GM18505 (cell line): ENCODE measurements at regions not wholly inside any gene's neighbourhood (a gene's known extent, or its start where the extent isn't known, plus 50 kb on each side); places are given as distances from the start of the nearest gene placed in this dataset.
A peak's percentile ranks its signal among the peaks of the same experiment; 100 is the strongest.

Experiments used
- ATAC-seq: cut with Tn5 transposase; IDR thresholded peaks from one replicate; pipeline ENCODE4 v1.9.1; 2021; ENCODE audit not compliant: unreplicated experiment
- POLR2A ChIP-seq: IDR thresholded peaks from 4 replicates; pipeline ENCODE4 v1.6.1; 2011; ENCODE audit warnings: borderline replicate concordance; ENCODE audit not compliant: insufficient read depth, insufficient read length; ENCODE audit errors: extremely low read depth

GRCh38 chr6:126123226-126123625 is 136.9 kb downstream of the TRMT11 start:
- ATAC-seq = no peak
- no peak for TF ChIP-seq POLR2A

GRCh38 chr6:126127659-126128058 is 141.3 kb downstream of the TRMT11 start:
- no peak for ATAC-seq
- no peak for TF ChIP-seq POLR2A

DNA sequence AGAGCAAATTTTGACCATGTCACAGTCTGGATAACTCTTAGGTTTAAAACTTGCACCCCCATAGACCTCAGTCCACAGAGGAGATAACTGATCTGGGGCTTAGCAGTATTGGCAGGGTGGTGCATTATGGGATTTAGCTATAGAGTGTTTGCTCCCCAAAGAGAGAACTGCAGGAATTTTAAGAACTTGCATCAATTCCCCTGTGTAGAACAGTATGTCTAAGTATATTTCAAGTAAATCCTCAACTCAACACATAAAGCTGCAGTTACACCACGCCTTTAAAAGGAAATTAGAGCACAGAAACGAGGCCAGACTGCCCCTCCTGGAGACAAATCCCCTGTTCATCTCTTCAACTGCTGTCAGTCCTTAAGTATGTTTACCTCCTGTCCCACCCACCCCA is 144.9 kb downstream of the TRMT11 start:
- no peak for ATAC-seq

DNA sequence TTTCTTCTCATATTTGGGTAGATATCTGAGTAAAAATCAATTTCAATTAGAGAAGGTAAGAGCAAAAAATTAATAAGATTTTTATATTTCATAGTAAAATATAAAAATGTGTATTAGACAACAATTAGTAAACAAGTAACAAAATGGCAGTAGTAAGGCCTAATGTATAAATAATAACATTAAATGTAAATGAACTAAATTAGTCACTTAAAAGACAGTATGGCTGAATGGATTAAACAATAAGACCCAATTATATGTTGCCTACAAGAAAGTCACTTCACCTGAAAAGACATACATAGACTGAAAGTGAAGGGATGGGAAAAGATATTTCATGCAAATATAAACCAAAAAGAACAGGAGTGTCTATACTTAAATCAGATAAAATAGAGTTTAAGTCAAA is 147.6 kb downstream of the TRMT11 start:
- ATAC-seq = no peak

More for the DNA sequence above, 144.9 kb downstream of the TRMT11 start:
- TF ChIP-seq POLR2A = no peak

DNA sequence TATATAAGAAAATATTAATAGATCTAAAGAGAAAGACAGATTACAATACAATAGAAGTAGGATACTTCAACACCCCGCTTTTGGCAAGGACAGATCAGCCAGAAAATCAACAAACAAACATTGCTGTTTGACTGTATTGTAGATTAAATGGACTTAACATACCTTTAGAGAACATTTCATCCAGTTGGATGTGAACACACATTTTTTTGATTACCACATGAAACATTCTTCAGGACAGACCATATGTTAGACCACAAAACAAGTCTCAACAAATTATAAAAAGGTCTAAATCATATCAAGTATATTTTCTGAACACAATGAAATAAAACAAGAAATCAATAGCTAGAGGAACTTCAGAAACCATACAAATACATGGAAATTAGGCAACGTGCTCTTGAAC is 148.2 kb downstream of the TRMT11 start:
- ATAC-seq = no peak
- TF ChIP-seq POLR2A = no peak

More for the DNA sequence above, 147.6 kb downstream of the TRMT11 start:
- no peak for TF ChIP-seq POLR2A

DNA sequence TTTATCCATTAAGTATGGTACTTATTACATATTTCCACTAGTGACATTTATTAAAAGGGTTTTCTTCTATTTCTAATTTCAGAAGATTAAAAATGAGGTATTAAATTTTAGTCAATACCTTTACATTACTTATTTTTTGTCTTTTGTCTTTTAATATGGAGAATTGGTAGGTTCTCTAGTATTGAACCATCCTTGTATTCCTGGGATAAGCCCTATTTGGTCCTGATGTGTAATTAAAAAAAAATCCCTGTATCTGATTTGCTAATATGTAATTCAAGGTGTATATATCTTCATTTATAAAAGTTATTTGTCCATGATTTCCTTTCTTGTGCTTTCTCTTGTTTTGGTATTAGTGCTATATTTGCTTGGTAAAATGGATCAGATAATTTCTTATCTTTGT is 153.7 kb downstream of the TRMT11 start:
- TF ChIP-seq POLR2A = no peak
- ATAC-seq = no peak

DNA sequence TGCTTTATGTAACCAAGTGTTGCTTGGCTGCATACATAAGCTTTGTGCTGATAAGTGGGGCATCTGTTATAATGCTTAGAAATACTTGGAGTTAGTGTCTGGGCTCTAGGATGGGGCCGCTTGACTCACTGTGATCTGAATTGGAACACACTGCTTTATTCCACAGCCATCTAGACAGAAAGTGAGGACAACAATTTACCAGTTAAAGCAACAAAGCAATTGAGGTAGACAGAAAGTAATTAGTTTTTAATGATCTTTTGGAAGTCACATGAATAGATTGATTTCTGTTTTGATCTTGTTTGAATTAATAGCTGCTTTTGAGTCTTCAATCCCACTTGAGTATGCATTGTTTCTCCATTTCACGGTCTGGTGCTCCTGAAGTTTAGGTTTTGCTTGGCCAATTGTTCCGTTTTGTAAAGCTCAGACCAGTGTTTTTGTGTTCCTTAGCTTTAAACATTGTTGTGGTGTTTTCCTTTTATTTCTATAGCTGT is 157.5 kb downstream of the TRMT11 start:
- ATAC-seq = no peak
- no peak for TF ChIP-seq POLR2A

DNA sequence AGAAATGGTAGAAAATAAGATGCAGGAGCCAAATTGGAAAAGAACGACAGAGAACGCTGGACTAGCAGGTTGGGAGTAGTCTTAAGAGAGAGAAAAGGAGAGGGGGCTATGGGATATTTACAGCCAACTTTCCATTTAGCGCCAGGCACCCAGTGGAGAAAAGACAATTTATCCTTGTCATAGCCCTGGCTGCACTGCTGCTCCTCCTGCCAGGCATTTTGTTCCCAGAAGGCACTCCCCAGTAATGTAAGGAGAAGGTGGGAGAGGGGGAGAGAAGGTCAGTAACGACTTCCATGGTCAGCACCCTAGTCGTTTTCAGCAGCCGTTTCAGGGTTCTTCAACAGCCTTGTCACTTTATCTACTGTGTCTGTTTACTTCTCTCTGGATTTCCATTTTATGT is 159.0 kb downstream of the TRMT11 start:
- ATAC-seq = no peak
- TF ChIP-seq POLR2A = no peak

GRCh38 chr6:126147291-126147815 is 161.0 kb downstream of the TRMT11 start:
- no peak for TF ChIP-seq POLR2A
- no peak for ATAC-seq

DNA sequence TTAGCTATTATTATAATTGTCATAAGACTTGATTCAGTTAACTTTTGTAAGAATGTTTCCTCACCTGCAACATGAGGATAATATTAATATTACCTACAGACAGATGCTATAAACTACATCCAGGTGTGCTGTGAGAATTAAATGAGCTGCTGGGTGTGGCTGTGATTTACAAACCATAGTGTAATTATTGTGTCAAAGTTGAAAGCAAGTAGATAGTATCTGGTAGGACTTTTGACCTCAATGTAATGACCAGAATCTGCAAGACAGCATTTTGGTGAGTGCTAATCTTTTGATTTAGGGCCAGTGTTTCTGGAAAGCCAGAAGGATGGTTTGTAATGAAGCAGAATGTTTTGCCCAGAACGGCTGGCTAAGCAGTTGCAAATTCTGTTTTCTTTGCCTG is 162.5 kb downstream of the TRMT11 start:
- ATAC-seq = no peak
- TF ChIP-seq POLR2A = no peak

- no peak for ATAC-seq
- TF ChIP-seq POLR2A = no peak
Measured at GRCh38 chr6:126152372-126152745, 166.0 kb downstream of the TRMT11 start.

DNA sequence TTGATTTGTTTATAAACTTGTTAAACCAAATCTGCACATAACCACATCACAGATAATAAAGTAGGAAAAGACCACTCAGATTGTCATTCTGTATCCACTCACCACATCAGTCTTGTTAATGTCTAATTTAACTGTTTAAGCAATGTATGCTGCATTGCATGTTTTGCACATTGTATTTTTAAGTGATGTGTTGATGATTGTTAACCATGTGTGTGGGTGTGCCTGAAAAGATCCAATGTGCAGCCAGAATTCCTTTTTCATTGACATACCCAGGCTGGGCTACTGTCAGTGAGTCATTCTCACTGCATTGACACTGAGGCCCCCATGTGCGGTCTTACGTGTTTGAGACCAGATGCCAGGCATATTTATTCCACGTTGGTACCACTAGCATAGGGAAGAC is 167.3 kb downstream of the TRMT11 start:
- ATAC-seq = no peak
- TF ChIP-seq POLR2A = no peak

- no peak for TF ChIP-seq POLR2A
- peak; percentile 81 for ATAC-seq
Measured at GRCh38 chr6:126156973-126157372, 170.6 kb downstream of the TRMT11 start.

DNA sequence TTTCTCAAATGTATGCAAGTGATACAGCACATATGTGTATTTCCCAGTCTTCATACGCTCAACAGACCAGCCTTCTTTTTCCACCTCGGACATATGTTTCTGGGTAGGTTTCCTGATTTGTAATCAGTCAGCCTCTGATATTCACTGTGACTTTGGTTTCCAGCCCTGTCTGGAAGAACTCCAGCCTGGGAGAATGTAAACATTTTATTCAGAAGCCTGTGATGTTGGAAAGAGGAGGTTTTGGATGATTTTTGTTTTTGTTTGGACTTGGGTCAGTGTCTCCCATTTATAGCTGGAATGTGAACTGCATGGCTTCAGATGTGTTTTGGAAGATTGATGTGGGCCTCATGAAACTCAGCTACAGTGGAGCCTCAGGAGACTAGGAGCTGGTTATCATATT is 172.2 kb upstream of the CENPW start:
- ATAC-seq = no peak
- TF ChIP-seq POLR2A = no peak

- no peak for ATAC-seq
- TF ChIP-seq POLR2A = no peak
Measured at GRCh38 chr6:126170433-126170832, 169.5 kb upstream of the CENPW start.
